GM21515 (cell line): ENCODE measurements at regions not wholly inside any gene's neighbourhood (a gene's known extent, or its start where the extent isn't known, plus 50 kb on each side); places are given as distances from the start of the nearest gene placed in this dataset.

ENCODE experiments used
- ATAC-seq: cut with Tn5 transposase; IDR thresholded peaks from one replicate; pipeline ENCODE4 v1.9.1; 2021; ENCODE audit not compliant: unreplicated experiment

DNA sequence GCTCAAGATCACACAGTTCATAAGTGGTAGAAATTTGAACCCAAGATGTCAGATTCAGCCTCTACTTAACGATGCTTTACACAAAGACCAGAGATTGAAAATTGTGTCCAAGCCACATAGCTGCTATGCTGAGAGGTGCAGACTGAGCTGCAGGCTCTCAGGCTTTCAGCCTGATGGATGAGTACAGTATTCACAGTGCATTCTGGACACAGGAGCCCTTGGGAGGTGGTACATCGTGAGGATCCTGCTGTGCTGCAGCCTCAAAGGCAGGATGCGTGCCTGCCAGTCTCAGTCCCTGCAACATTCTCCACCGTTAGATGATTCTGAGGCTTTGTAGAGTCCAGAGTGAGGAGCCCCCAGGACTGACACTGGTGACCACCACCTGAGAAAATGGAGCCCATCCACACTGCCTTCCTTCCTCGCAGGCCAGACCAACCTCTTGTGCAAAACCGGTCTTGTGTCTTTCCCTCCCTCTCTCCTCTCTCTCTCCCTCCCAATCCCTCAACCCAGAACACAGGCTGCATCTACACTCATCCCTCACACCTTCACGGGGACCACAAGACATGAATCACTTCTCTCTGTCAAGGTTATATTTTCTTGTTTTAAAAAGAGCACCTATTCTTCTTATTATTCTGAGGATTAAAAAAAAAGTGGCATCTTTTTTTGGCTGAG is 203.4 kb upstream of the ZNF507 start:
- ATAC-seq, result no peak

GRCh38 chr19:32146664-32147063 is 198.7 kb upstream of the ZNF507 start:
- ATAC-seq, result no peak

DNA sequence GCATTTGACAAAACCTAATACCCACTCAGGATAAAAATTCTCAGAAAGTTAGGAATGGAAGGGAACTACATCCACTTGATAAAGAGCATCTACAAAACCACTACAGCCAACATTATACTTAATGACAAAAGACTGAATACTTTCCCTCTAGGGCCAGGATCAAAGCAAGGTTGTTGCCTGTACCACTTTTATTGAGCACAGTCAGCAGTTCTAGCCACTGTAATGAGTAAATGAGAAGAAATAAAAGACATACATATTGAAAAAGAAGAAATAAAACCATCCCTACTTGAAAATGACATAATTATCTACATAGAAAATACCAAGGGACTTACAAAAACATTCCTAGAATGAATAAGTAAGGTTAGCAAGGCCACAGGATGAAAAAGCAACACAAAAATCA is 194.8 kb upstream of the ZNF507 start:
- ATAC-seq, result no peak

- no peak for ATAC-seq
Measured at GRCh38 chr19:32154418-32154817, 191.0 kb upstream of the ZNF507 start.

DNA sequence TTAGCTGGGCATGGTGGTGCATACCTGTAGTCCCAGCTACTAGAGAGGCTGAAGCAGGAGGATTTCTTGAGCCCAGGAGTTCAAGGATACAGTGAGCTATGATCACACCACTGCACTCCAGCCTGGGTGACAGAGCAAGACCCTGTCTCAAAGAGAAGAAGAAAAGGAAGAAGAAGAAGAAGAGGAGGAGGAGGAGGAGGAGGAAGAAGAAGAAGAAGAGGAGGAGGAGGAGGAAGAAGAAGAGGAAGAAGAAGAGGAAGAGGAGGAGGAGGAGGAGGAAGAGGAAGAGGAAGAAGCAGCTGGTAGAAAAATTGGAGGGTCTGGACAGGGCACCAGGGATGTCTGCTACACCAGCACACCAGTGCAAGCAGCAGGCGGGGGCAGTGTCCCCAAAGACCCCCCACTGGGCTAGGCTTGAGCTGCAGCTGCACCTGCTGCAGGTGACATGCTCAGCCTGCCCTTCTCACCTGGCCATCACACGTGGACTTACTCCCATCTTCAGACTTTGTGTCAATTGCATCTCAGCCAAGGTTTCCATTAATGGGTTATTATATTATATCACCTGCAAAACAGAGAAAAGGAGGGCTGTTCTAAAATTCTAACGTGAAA is 180.9 kb upstream of the ZNF507 start:
- ATAC-seq, result no peak

DNA sequence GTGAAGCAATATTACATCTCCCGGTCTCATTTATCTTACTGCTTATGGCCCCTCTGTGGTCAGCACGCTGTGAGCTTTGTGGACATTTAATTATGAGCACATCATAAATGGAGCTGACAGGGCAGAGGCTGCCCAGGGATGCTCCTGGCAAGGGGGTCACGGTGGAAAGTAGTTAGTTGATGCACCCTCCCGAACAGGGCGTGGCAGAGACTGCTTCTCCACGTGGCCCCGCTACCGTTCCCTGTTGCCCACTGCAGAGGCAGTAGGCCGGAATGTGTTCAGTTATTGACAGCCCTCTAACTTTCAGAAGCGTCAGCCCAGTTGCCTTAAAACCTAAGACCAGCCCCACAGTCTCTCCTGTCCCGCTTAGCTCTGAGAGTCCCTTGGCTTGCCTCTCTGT is 180.3 kb upstream of the ZNF507 start:
- no peak for ATAC-seq

DNA sequence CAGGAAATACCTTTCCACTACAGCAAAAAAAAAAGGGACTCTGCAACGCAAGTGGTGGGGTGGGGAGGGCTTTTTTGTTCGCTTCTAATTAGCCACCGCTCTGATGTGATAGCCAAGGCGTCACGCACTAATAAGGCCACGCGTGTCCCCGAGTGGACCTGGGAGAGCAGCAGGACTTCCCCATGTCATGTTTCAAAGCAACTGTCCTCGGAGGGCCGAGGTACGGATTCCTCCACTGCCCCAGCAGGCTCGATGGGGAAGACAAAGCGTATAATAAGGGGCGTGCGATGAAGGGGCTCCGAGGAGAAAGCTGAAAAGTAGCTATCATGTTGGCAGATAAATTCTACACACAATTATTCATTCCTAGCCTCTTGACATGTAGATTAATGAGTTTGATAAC is 179.7 kb upstream of the ZNF507 start:
- no peak for ATAC-seq

DNA sequence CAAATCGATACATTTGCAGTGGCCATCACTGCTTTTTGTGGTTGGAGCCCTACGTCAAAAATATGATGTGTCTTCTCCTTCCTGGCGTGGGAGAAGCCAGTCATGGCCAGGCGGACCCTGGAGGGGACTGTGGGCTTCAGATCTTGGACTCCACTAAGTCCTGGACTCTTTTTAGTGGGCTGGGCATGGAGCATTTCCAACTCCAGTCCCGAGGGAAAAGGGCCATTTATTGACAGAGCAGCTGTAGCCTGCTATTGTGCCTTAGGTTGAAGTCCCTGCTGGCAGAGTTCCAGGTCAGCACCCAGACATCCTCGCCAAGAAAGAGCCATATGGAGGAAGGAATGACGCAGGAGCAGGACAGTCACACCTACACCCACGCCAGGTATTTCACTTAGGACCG is 179.2 kb upstream of the ZNF507 start:
- no peak for ATAC-seq

DNA sequence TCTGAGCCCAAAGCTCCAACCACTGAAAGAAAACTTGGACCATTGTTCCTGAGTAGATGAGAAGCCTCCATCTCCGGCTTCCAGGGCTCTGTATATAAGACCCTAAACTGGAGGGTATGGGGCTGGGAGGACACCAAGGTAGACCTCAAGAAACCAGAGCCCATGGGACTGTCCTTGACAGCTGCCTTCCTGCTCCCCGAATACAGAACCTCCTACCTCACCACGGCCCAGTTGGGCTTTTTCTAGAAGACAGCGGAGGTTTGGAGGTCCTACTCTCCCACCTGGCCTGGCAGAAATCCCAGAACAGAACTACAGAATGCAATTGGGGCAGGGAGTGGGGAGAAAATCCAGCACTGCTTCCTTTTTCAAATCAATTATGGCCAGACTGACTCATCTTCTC is 177.3 kb upstream of the ZNF507 start:
- no peak for ATAC-seq

GRCh38 chr19:32168606-32169005 is 176.8 kb upstream of the ZNF507 start:
- ATAC-seq, result no peak

DNA sequence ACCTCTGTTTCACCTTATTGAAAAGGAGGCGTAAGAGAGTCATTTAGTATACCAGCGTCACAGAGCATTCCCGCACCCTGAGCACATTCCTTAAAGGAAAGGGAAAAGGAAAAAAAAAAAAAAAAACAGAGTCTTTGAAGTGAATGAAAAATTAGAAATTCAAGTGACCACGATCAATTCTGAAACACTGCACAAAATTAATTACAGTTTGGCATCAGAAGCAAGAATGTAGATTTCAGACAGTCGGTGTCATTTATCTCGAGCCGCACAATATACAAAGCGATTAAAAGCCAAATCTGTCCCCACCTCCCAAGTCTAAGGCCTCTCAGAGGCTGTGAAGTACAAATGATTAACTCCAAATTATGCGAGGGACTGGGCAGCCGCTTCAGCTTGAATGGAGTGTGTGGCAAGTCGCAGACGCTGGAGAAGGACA is 173.7 kb upstream of the ZNF507 start:
- no peak for ATAC-seq

GRCh38 chr19:32172566-32173160 is 172.7 kb upstream of the ZNF507 start:
- ATAC-seq, result no peak

- no peak for ATAC-seq
Measured at GRCh38 chr19:32173836-32174235, 171.6 kb upstream of the ZNF507 start.

DNA sequence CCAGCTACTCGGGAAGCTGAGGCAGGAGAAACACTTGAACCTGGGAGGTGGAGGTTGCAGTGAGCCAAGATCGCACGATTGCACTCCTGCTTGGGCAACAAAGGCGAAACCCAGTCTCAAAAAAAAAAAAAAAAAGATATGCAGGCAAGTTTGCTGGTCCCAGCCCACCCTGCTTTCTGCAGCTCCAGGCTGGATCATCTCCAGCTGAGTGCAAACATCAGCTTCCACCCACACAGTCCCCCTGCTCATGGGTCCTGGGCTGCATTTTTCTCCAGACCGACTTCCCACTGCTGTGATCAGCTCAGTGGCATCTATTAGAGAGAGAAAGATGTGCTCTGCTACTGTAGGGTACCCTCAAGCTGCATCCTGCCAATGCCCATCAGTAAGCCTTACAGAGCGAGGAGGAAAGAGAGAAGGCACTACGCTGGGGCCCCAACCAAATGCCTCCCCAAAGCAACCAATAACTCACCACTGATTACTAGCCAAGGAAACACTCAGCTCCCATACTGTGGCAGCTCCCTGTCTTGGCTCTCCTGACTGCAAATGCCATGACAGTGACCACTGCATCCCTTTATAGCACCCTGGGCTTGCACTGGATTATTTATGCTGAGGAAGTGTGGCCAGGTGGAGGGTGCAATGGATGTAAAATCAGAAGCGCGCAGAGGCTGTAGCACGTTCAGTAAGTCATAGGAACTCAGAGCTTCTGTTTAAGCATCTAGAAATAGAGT is 170.9 kb upstream of the ZNF507 start:
- ATAC-seq, result no peak

DNA sequence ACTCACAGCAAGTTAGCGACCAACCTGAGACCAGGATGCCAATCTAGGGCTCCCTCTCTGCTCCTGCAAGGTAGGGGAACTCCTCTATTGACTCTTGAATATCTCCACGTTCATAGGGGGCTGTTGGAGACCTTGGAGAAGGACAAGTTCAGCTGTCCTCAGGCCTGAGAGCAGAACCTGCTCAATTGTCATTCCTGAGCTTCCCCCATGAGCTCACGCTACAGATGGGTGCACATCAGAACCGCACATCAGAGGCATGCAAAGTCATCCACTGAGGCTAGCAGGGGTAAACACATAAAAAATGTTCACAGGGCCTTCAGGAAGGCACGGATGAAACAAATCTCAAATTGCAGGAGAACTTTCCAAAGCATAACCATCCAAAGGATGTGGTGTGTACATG is 168.8 kb upstream of the ZNF507 start:
- ATAC-seq, result no peak

GRCh38 chr19:32177686-32178085 is 167.7 kb upstream of the ZNF507 start:
- ATAC-seq, result no peak

- ATAC-seq, result no peak
Measured at GRCh38 chr19:32178401-32178800, 167.0 kb upstream of the ZNF507 start.

GRCh38 chr19:32178956-32179355 is 166.5 kb upstream of the ZNF507 start:
- ATAC-seq, result no peak

- no peak for ATAC-seq
Measured at GRCh38 chr19:32181216-32181920, 164.0 kb upstream of the ZNF507 start.

- no peak for ATAC-seq
Measured at GRCh38 chr19:32186542-32187330, 158.7 kb upstream of the ZNF507 start.

DNA sequence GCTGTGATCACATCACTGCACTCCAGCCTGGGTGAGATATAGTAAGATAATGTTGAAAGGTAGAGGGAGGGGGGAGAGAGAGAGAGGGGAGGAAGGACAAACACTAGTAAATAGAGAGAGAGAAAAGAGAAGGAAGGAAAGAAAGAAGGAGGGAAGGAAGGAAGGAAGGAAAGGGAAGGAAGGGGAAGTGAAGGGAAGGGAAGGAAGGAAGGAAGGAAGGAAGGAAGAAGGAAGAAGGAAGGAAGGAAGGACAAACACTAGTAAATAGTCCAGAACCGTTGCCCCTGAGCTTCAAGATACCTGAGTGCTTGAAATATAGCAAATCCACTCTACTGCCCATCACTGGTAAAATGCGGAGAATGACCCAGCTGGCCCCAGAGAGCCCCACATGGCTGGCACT is 156.5 kb upstream of the ZNF507 start:
- ATAC-seq, result no peak
